Left lung (tissue), 4 donors: ENCODE measurements at regions not wholly inside any gene's neighbourhood (a gene's known extent, or its start where the extent isn't known, plus 50 kb on each side); places are given as distances from the start of the nearest gene placed in this dataset.

ENCODE experiments used
- ATAC-seq: fragments of 200-7000 bp; cut with Tn5 transposase; one replicate; pipeline ENCODE4 v1.9.1; 2020; ENCODE audit warnings: moderate library complexity
- DNase-seq, 4 donors: peaks; one replicate each; pipeline ENCODE4 v3.0.0-alpha.2; 2013 to 2020
- H3K27ac ChIP-seq, 2 donors: fragments of 200-600 bp; sonication (generic) in 1 of 2; one replicate each; pipeline versions ENCODE4 v1.5.0 to v1.8.0; 2020 to 2021
- H3K27me3 ChIP-seq, 2 donors: fragments of 200-600 bp; sonication (generic) in 1 of 2; one replicate each; pipeline versions ENCODE4 v1.5.0 to v1.8.0; 2020 to 2021
- H3K36me3 ChIP-seq, 2 donors: fragments of 200-600 bp; sonication (generic) in 1 of 2; one replicate each; pipeline versions ENCODE4 v1.5.0 to v1.8.0; 2020 to 2021
- H3K4me1 ChIP-seq, 2 donors: fragments of 200-600 bp; one replicate each; pipeline ENCODE4 v1.8.0; 2021
- H3K4me3 ChIP-seq, 2 donors: fragments of 200-600 bp; sonication (generic) in 1 of 2; one replicate each; pipeline versions ENCODE4 v1.5.0 to v1.8.0; 2020 to 2021; ENCODE audit warnings: mild to moderate bottlenecking in 1 of 2
- H3K9me3 ChIP-seq, 2 donors: fragments of 200-600 bp; sonication (generic) in 1 of 2; one replicate each; pipeline versions ENCODE4 v1.5.0 to v1.8.0; 2020 to 2021
- intact Hi-C, 2 donors: fragments of 100-400 bp; cut with DNase I; formaldehyde crosslinking; loops; one replicate each; pipeline versions ENCODE4 v1.11.2 to v1.14.2; 2022
- TF ChIP-seq, protein P1 (sequence below), 2 donors: fragments of 200-600 bp; sonication (generic) in 1 of 2; IDR thresholded peaks; one replicate each; pipeline versions ENCODE4 v1.5.0 to v1.8.0; 2021; ENCODE audit warnings: antibody characterized with exemption in 2 of 2
- donor health status: DM: no; HTN: yes; CAD: no.
- donor health status: DM: no; HTN: no; CAD: no.

DNA sequence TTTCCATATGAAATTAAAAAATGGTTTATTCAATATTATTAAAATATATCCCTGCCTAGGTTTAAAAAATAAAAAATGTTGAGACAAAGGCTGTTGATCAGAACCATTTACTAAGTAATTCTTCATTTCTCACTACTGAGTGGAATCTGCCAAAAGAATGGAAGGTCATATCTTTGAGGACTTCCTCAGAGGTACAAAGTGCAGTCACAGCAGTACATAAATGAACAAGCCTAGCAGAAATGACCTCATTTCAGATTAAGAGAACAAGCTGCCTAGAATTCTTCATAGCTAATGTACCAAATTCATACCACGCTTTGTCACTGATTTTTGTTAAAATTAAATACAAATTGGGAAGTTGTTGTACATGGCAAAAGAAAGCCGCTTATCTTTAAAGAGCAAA, 318.9 kb upstream of the TFPI start:
- Histone ChIP-seq H3K27me3 (no peaks in the 10 kb centered on the region), H3K4me3 (no peak overlapping the region), H3K9me3 (no peaks in the 10 kb centered on the region), H3K36me3 (no peaks in the 10 kb centered on the region), H3K4me1 (no peaks in the 10 kb centered on the region), H3K27ac (no peak overlapping the region)
- ATAC-seq (no peak), DNase-seq (no peak)
- intact Hi-C loops = no loop called here
- TF ChIP-seq, protein P1, sequence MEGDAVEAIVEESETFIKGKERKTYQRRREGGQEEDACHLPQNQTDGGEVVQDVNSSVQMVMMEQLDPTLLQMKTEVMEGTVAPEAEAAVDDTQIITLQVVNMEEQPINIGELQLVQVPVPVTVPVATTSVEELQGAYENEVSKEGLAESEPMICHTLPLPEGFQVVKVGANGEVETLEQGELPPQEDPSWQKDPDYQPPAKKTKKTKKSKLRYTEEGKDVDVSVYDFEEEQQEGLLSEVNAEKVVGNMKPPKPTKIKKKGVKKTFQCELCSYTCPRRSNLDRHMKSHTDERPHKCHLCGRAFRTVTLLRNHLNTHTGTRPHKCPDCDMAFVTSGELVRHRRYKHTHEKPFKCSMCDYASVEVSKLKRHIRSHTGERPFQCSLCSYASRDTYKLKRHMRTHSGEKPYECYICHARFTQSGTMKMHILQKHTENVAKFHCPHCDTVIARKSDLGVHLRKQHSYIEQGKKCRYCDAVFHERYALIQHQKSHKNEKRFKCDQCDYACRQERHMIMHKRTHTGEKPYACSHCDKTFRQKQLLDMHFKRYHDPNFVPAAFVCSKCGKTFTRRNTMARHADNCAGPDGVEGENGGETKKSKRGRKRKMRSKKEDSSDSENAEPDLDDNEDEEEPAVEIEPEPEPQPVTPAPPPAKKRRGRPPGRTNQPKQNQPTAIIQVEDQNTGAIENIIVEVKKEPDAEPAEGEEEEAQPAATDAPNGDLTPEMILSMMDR (IDR thresholded peaks at IDR 0.05) = no peak

DNA sequence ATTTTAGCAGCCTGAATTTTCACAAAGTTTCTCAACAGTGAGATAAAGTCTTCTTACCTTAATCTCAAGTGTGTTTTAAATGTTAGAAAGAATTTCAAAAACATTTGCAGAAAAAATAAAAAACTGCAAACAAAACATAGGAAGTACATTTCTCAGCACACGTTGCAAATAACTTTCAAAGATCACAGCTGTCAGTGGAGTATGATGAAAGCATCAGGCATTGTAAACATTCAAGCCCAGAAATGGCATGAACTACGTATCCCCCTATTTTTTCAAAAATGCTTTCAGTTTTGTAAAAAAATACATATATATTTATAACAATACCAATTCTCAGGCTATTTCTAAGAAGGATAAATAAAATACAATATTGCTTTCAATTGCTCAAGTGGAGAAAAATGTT, 320.6 kb upstream of the TFPI start:
- no peak for DNase-seq
- TF ChIP-seq, protein P1 (IDR thresholded peaks at IDR 0.05) = no peak
- H3K36me3 ChIP-seq = no peaks in the 10 kb centered on the region
- H3K4me1 ChIP-seq = no peaks in the 10 kb centered on the region
- H3K4me3 ChIP-seq = no peak overlapping the region
- H3K27ac ChIP-seq = no peak overlapping the region
- H3K9me3 ChIP-seq = no peaks in the 10 kb centered on the region
- H3K27me3 ChIP-seq = no peaks in the 10 kb centered on the region
- intact Hi-C loops = no loop called here
- ATAC-seq = no peak

DNA sequence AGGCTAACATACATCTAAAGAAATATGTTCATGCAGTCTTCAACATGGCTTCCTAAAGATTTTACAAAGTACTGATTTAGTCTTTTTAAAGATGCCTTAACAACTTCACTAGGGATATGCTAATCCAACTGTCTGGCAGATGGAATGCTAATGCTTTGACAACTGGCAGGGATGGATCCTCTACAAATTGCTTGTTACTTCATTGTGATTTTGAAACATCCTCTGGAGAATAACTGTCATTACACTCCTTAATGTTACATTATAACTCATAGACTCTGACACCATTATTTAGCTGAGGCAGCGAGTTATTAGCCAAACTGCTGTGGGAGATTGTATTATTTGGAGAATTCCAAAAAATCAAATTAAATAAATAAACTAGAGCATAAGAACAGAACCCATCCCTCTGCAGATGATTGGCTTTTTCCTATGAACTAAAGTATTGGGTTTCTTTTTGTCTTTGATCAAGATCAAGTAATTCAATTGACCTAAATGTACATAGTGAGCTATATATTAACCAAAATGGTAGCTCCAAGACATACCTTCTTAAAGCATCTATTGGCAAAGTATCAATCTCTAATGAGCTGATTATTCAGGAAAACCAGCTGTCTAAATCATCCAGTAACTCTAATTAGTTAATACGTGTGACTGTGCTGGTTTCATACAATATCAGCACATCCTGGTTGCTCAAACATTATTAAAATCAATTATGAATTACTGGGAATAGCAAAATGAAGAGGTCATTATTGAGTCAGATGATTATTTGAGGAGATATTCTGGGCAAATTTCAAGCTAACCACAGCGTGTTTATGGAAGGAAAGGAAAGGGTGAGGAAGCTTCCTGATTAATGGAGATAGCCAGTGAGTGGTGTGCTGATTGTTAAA, 321.3 kb upstream of the TFPI start:
- H3K4me3 ChIP-seq = no peak overlapping the region
- peak; percentile 57 for ATAC-seq
- TF ChIP-seq, protein P1 (IDR thresholded peaks at IDR 0.05) = no peak
- DNase-seq = peak in 2 of 4 donors; percentile 67 to 68
- no peak overlapping the region for H3K27ac ChIP-seq
- intact Hi-C loops = no loop called here
- H3K4me1 ChIP-seq = no peaks in the 10 kb centered on the region
- H3K27me3 ChIP-seq = no peaks in the 10 kb centered on the region
- H3K9me3 ChIP-seq = no peaks in the 10 kb centered on the region
- no peaks in the 10 kb centered on the region for H3K36me3 ChIP-seq

DNA sequence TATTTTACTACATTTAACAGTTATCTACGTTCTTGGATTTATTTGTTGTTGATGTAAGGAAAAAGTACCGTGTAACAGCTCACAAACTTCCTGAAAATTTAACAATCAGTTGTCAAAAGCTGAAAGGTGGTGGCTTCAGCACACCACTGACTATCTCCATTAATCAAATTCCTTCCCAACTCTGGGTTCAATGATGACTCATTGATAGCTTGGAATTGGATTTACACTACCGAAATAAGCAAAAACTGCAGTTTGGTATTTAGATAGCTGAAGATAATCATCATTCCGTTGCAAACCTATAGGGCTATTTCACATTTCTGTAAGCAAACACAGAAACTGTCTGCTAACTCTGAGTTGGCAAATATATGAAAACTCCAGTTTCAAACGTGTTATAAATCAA, 322.3 kb upstream of the TFPI start:
- DNase-seq (no peak), ATAC-seq (no peak)
- Histone ChIP-seq H3K9me3 (no peaks in the 10 kb centered on the region), H3K27me3 (no peaks in the 10 kb centered on the region), H3K27ac (no peak overlapping the region), H3K4me3 (no peak overlapping the region), H3K4me1 (no peaks in the 10 kb centered on the region), H3K36me3 (no peaks in the 10 kb centered on the region)
- intact Hi-C loops = no loop called here
- TF ChIP-seq, protein P1 (IDR thresholded peaks at IDR 0.05) = no peak

DNA sequence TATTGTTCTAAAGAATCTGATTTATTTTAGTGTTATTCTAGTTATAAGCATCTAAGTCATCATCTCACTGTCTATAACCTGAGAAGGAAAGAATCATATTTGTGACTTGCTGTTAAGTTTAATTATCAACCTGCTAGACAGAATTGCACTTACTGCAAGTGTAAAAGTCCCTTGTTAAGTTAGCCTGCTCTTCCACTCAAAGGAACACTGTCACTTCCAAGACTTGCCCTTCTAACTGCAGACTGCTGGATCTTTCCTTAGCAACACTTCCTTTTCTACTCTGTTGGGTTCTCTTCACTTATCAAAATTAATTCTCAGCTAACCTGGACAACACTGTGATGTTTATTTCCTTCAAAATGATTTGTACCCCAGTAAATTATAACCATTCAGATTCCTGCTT, 323.2 kb upstream of the TFPI start:
- DNase-seq = no peak
- intact Hi-C loops = no loop called here
- ATAC-seq = no peak

More for the DNA sequence above, 323.2 kb upstream of the TFPI start:
- Histone ChIP-seq H3K4me1 (no peaks in the 10 kb centered on the region), H3K36me3 (no peaks in the 10 kb centered on the region), H3K4me3 (no peak overlapping the region), H3K9me3 (no peaks in the 10 kb centered on the region), H3K27ac (no peak overlapping the region), H3K27me3 (no peaks in the 10 kb centered on the region)
- TF ChIP-seq, protein P1 (IDR thresholded peaks at IDR 0.05) = no peak
